UCSD-AML1 (cell line): ENCODE measurements at regions not wholly inside any gene's neighbourhood (a gene's known extent, or its start where the extent isn't known, plus 50 kb on each side); places are given as distances from the start of the nearest gene placed in this dataset.

Source experiments
- DNase-seq: peaks from one replicate; lab custom pipeline; 2025; ENCODE audit not compliant: unreplicated experiment; lab: John Stamatoyannopoulos, UW

- no peak for DNase-seq
These were observed 75.0 kb upstream of the TLE3 start for GRCh38 chr15:70172566-70173225.

GRCh38 chr15:70172124-70172523 is 74.4 kb upstream of the TLE3 start:
- no peak for DNase-seq

GRCh38 chr15:70171256-70171886 is 73.7 kb upstream of the TLE3 start:
- no peak for DNase-seq

- DNase-seq: no peak
These were observed 72.5 kb upstream of the TLE3 start for GRCh38 chr15:70170096-70170699.

GRCh38 chr15:70169147-70169546 is 71.4 kb upstream of the TLE3 start:
- no peak for DNase-seq

GRCh38 chr15:70167155-70167554 is 69.4 kb upstream of the TLE3 start:
- DNase-seq: no peak

- DNase-seq: no peak
These were observed 68.9 kb upstream of the TLE3 start for GRCh38 chr15:70166506-70167087.

- no peak for DNase-seq
These were observed 68.1 kb upstream of the TLE3 start for GRCh38 chr15:70165716-70166284.

- DNase-seq: no peak
These were observed 67.4 kb upstream of the TLE3 start for GRCh38 chr15:70164910-70165715.

GRCh38 chr15:70164156-70164900 is 66.6 kb upstream of the TLE3 start:
- no peak for DNase-seq

GRCh38 chr15:70160803-70161565 is 63.3 kb upstream of the TLE3 start:
- DNase-seq: no peak

- DNase-seq: no peak
These were observed 62.5 kb upstream of the TLE3 start for GRCh38 chr15:70160267-70160666.

- DNase-seq: no peak
These were observed 61.9 kb upstream of the TLE3 start for GRCh38 chr15:70159713-70160009.

- DNase-seq: no peak
These were observed 61.4 kb upstream of the TLE3 start for GRCh38 chr15:70159001-70159712.

- no peak for DNase-seq
These were observed 60.7 kb upstream of the TLE3 start for GRCh38 chr15:70158309-70159000.

GRCh38 chr15:70156671-70157271 is 59.1 kb upstream of the TLE3 start:
- DNase-seq: no peak

- no peak for DNase-seq
These were observed 57.1 kb upstream of the TLE3 start for GRCh38 chr15:70154718-70155347.
